Vagina (tissue), 2 donors: ENCODE measurements at regions not wholly inside any gene's neighbourhood (a gene's known extent, or its start where the extent isn't known, plus 50 kb on each side); places are given as distances from the start of the nearest gene placed in this dataset.

ENCODE experiments used
- POLR2A ChIP-seq, 2 donors: fragments of 450-650 bp; IDR thresholded peaks; one replicate each; pipeline ENCODE4 v1.6.1; 2017; ENCODE audit warnings: antibody characterized with exemption in 2 of 2, mild to moderate bottlenecking in 2 of 2, moderate library complexity in 2 of 2
- POLR2AphosphoS5 ChIP-seq, 2 donors: sonication (generic); formaldehyde crosslinking; IDR thresholded peaks; one replicate each; pipeline ENCODE4 v1.9.0; 2017; ENCODE audit warnings: antibody characterized with exemption in 2 of 2, mild to moderate bottlenecking in 2 of 2, low read depth in 1 of 2; ENCODE audit not compliant: insufficient read depth in 1 of 2
- TF ChIP-seq, protein P1 (sequence below), 3 experiments: fragments of 450-650 bp in 2 of 3; fragments of 200-600 bp in 1 of 3; sonication (generic) in 1 of 3; IDR thresholded peaks; one replicate each; pipeline ENCODE4 v1.5.1; 2017 to 2019; ENCODE audit warnings: antibody characterized with exemption in 3 of 3, mild to moderate bottlenecking in 2 of 3, moderate library complexity in 2 of 3

DNA sequence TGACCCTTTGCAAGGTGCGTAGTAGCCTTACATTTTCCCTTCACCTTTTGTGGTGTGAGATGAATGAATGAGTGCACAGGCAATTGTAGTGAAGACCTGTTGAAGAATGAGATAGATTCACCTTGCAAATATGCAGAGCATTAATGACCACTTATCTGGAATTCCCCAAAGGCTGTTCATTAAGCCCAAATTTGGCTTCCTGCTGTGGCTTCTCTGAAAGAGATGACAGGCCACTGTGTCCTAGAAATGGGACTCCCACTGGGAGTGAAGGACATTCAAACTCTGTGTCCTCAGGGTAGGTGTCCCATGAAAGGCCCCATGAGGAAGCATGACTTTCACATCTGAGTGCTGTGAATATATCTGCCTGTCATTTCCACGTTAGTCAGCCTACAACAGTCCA lies 1821.8 kb upstream of the PIK3C3 start:
- TF ChIP-seq, protein P1, sequence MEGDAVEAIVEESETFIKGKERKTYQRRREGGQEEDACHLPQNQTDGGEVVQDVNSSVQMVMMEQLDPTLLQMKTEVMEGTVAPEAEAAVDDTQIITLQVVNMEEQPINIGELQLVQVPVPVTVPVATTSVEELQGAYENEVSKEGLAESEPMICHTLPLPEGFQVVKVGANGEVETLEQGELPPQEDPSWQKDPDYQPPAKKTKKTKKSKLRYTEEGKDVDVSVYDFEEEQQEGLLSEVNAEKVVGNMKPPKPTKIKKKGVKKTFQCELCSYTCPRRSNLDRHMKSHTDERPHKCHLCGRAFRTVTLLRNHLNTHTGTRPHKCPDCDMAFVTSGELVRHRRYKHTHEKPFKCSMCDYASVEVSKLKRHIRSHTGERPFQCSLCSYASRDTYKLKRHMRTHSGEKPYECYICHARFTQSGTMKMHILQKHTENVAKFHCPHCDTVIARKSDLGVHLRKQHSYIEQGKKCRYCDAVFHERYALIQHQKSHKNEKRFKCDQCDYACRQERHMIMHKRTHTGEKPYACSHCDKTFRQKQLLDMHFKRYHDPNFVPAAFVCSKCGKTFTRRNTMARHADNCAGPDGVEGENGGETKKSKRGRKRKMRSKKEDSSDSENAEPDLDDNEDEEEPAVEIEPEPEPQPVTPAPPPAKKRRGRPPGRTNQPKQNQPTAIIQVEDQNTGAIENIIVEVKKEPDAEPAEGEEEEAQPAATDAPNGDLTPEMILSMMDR (IDR thresholded peaks at IDR 0.05), result no peak
- TF ChIP-seq POLR2A (IDR thresholded peaks at IDR 0.05), result no peak
- TF ChIP-seq POLR2AphosphoS5 (IDR thresholded peaks at IDR 0.05; ENCODE audit: insufficient read depth in 1 of 2, low read depth in 1 of 2), result no peak
